ENCODE measurements at regions not wholly inside any gene's neighbourhood (a gene's known extent, or its start where the extent isn't known, plus 50 kb on each side); places are given as distances from the start of the nearest gene placed in this dataset.

DNA sequence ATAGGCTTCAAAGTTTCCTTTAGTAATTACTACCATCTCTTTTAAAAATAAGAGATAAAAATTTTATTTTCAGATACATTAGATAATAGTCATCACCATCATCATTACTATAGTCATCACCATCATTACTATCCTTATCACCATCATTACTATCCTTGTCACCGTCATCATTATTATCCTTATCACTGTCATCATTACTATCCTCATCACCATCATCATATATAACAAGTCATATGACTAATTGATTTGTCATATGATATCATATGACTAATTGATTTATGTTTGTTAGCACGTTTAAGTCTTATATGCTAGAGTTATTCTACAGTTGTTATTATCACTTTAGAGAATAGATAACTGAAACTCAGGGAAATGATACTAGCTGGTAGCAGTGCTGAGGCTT lies 382.1 kb upstream of the CDH18 start:
- H3K4me3 Mint-ChIP-seq: no peak overlapping the region
- POLR2A ChIA-PET: no interaction called here
- H3K9me3 Mint-ChIP-seq: peaks cover 11% of the 10 kb centered on the region
- H3K27me3 Mint-ChIP-seq: no peaks in the 10 kb centered on the region
- H3K4me1 Mint-ChIP-seq: no peaks in the 10 kb centered on the region
- no peak for ATAC-seq (ENCODE audit: low read depth)
- H3K36me3 Mint-ChIP-seq: no peaks in the 10 kb centered on the region
- DNase-seq: no peak
- no peak overlapping the region for H3K27ac Mint-ChIP-seq

DNA sequence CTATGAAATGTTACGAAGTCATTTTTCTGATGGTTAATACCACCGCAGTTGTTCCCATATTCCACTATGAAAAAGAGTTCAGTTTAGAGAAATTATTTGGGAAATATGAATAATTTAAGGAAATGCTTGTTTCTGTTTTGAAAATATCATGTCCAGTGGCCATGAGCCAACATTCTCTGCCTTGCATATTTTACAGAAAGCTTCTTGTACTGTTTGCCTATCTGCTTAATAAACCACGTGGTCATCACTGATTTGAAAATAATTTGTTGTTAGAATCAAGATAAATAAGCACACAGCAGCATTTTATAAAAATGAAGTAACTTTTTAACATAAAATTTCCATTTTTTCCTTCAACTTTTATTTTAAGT lies 381.5 kb upstream of the CDH18 start:
- Mint-ChIP-seq H3K4me1 (no peaks in the 10 kb centered on the region), H3K27ac (no peak overlapping the region), H3K27me3 (no peaks in the 10 kb centered on the region), H3K36me3 (no peaks in the 10 kb centered on the region), H3K9me3 (peaks cover 13% of the 10 kb centered on the region), H3K4me3 (no peak overlapping the region)
- DNase-seq (no peak), ATAC-seq (ENCODE audit: low read depth) (no peak)
- POLR2A ChIA-PET: no interaction called here

DNA sequence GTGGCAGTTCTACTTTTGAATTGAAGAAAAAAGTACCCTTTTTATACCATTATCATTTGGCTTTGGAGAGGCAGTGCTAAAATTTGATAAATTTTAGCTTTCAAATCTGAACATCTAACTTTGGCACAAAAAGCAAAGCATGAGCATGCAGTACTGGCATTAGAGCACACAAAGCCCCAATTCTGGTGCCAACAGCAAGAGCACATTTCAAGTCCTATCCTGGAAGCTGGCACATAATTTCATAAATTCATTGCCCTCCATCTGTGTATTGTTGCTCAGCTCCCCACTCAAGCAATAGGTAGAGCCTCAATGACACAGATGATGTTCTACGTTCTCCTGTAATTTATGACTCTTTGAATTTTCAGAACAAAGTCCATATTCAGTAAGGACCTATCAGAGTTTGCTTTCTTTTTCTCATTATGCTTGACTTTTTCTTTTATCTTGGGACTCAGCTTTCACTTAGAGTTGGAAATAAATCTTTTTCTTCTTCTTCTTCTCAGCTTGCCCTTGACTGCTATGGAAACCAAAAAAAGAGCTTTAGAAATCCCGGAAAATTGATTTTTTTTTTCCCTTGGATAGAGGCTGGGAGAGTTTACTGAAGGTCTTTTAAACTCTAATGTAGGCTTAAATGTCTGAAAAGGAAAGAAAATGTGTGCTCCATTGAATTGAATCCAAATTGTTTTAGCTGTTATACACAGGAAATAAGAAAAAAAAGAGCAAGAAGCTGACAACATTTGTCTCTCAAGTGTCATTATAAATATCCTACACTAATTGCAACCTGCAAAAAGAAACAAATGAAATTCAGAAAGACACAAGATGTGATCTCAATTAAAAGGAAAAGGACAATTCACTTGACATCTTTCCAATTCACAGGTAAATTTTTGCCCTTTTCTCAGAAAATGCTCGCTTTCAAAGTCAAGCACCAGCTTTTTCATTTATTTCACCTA lies 380.8 kb upstream of the CDH18 start:
- Mint-ChIP-seq H3K36me3 (no peaks in the 10 kb centered on the region), H3K4me1 (no peaks in the 10 kb centered on the region), H3K27me3 (no peaks in the 10 kb centered on the region), H3K4me3 (no peak overlapping the region), H3K27ac (no peak overlapping the region), H3K9me3 (peaks cover 13% of the 10 kb centered on the region)
- POLR2A ChIA-PET: no interaction called here
- ATAC-seq (ENCODE audit: low read depth) (no peak), DNase-seq (no peak)

DNA sequence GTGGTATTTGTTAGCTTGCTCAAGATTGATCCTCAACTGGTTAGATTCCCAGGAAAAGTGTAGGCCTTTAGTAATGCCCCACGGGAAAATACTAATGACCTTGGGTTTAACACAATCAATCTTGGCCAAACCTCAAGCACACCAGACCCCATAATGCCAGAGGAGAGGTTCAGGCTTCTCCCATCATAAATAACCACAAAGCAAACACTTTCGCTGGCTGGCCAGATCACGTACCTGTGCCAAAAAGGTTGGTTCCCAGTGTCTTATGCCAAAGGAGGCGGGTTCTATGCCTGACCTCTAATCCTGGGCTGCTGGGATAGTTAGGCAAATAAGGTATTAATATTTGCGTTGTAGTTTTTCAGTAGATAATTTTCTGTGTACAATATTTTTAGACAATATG lies 379.2 kb upstream of the CDH18 start:
- Mint-ChIP-seq H3K27me3 (no peaks in the 10 kb centered on the region), H3K4me1 (no peaks in the 10 kb centered on the region), H3K36me3 (no peaks in the 10 kb centered on the region), H3K4me3 (no peak overlapping the region), H3K27ac (no peak overlapping the region), H3K9me3 (peaks cover 13% of the 10 kb centered on the region)
- POLR2A ChIA-PET: no interaction called here
- ATAC-seq (ENCODE audit: low read depth) (no peak), DNase-seq (no peak)

DNA sequence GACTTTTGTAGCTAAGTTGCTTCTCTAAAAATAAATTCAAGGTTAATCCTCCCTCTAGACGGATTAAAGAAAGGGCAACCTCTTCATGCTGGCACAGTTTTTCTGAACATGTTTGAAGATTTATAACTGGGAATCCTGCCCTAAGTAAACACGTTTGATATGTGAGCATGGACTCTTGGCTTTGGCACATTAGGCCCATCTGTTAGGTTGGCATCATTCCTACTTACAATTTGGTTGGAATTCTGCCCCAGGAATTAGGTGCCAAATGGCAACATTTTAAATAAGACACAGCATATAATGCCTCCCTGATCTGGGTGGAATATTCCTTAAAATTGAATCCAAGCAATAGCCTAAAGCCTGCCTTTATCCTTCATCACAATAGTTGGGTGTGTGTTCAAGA lies 372.3 kb upstream of the CDH18 start:
- POLR2A ChIA-PET: no interaction called here
- Mint-ChIP-seq H3K27me3 (no peaks in the 10 kb centered on the region), H3K4me3 (no peak overlapping the region), H3K27ac (no peak overlapping the region), H3K9me3 (peaks cover 4% of the 10 kb centered on the region), H3K4me1 (no peaks in the 10 kb centered on the region), H3K36me3 (no peaks in the 10 kb centered on the region)
- ATAC-seq (ENCODE audit: low read depth) (no peak), DNase-seq (no peak)

DNA sequence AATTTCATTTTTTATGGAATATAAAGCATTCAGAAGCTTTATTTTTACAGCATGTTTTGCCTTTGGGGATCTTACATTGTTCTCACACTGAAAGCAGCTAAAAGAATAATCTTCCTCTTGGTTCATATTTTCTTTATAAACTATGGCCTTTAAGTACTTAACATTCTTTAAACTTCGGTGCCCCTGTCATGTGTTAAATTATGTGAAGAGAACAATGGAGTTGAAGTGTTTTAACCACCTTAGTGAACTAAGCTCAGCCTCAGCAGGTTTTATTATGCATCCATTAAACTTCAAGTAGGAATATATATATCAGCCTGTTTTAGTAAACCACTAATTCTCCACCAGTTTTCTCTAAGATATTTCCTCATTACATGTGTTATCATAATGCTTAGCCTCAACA lies 371.4 kb upstream of the CDH18 start:
- H3K4me1 Mint-ChIP-seq: no peaks in the 10 kb centered on the region
- ATAC-seq (ENCODE audit: low read depth) (no peak), DNase-seq (no peak)
- no peaks in the 10 kb centered on the region for H3K36me3 Mint-ChIP-seq
- H3K9me3 Mint-ChIP-seq: peaks cover 2% of the 10 kb centered on the region
- no peak overlapping the region for H3K4me3 Mint-ChIP-seq
- no peak overlapping the region for H3K27ac Mint-ChIP-seq
- H3K27me3 Mint-ChIP-seq: no peaks in the 10 kb centered on the region
- POLR2A ChIA-PET: no interaction called here

DNA sequence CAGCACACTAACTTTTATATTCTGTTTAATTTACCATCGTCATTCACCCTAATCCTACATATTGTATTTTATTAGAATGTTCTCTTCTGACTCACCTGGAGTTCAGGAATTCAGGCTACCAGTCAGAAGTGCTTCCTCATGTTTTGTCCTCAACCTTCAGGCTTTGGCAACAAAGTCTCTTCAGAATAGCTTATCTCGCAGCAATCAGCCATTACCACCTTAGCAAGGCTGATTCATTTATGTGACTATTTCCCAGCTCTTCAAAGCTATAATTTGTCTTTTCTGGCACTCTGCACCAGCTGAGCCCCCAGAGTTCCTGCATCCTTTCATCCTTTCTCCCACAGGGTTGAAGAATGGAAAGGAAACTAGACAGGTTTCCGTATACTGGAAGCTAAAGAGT lies 365.5 kb upstream of the CDH18 start:
- Mint-ChIP-seq H3K36me3 (no peaks in the 10 kb centered on the region), H3K4me1 (no peaks in the 10 kb centered on the region), H3K9me3 (peaks cover 2% of the 10 kb centered on the region), H3K4me3 (no peak overlapping the region), H3K27ac (no peak overlapping the region), H3K27me3 (no peaks in the 10 kb centered on the region)
- no peak for DNase-seq
- ATAC-seq (ENCODE audit: low read depth): no peak
- POLR2A ChIA-PET: no interaction called here

DNA sequence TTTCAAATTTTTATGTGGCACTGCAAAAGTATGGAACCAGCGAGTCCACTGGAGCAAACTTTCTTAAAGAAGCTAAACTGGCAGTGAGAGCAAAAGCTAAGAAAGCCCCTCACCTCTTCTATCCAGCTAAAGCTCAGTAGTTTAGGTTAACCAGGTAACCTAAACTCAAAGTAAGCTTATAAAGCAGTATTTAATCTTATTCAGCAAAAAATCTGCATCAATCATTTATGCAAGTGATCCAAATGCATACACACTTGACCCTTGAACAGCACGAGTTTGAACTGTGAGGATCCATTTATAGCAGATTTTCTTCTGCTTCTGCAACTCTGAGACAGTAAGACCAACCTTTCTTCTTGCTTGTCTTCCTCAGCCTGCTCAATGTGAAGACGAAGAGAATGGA lies 363.8 kb upstream of the CDH18 start:
- Mint-ChIP-seq H3K9me3 (peaks cover 4% of the 10 kb centered on the region), H3K36me3 (no peaks in the 10 kb centered on the region), H3K4me3 (no peak overlapping the region), H3K27ac (no peak overlapping the region), H3K27me3 (no peaks in the 10 kb centered on the region), H3K4me1 (no peaks in the 10 kb centered on the region)
- POLR2A ChIA-PET: no interaction called here
- DNase-seq (no peak), ATAC-seq (ENCODE audit: low read depth) (no peak)

DNA sequence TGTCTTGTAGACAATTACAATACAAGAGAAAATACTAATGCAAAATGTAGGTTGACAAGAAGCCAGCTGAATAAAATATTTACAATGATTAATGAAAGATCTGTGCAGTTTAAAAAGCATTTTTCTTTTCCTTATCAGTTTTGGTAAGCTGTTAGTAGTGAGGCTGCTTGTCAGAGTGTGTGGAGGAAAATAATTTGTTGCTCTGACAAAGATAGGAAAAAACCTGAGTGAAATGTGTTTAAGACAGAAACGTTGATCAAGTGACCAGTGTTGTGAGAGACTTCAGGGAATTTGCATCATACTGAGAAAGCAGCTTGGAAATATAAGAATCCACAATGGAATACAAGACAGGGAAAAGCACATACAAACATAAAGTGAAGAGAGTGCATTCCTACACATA lies 360.3 kb upstream of the CDH18 start:
- Mint-ChIP-seq H3K4me3 (no peak overlapping the region), H3K36me3 (no peaks in the 10 kb centered on the region), H3K4me1 (no peaks in the 10 kb centered on the region), H3K27ac (no peak overlapping the region), H3K9me3 (peaks cover 7% of the 10 kb centered on the region), H3K27me3 (no peaks in the 10 kb centered on the region)
- DNase-seq (no peak), ATAC-seq (ENCODE audit: low read depth) (no peak)
- POLR2A ChIA-PET: no interaction called here

DNA sequence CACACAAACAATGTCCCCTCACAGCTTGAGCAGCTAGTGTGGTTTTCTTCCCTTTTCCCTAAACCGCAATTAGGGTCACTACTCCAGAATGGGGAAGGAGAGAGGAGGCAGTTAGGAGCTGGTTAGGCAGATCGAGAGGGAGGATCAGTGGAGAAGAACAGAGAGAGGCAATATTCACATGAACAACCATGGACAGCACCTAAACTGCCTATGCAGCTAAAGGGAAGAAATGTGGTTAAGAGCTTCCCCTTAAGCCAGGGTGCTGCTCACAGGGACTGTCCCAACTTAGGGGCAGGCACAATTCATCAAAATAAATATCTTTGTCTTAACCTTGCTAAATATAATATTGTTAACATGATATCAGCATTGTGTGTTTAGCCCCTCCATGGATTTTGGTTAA lies 359.3 kb upstream of the CDH18 start:
- no peak for ATAC-seq (ENCODE audit: low read depth)
- Mint-ChIP-seq H3K27ac (no peak overlapping the region), H3K36me3 (no peaks in the 10 kb centered on the region), H3K4me3 (no peak overlapping the region), H3K4me1 (no peaks in the 10 kb centered on the region), H3K27me3 (no peaks in the 10 kb centered on the region), H3K9me3 (peaks cover 7% of the 10 kb centered on the region)
- POLR2A ChIA-PET: no interaction called here
- no peak for DNase-seq

DNA sequence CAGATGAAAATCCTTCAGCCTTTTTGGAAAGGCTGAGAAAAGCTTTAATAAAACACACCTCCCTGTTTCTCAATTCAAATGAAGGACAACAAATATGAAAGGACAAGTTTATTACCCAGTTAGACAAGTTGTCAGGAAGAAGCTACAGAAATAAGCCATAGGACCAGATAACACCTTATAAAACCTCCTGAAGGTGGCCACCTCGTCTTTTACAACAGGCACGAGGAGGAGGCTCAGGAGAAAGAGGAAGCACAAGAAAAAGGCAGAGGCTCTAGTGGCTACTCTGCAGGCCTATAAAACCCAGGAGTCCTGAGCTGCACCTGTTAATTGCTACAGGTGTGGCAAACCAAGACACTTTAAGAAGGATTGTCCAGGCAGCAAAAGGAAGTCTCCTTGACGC lies 352.1 kb upstream of the CDH18 start:
- DNase-seq (no peak), ATAC-seq (ENCODE audit: low read depth) (no peak)
- Mint-ChIP-seq H3K4me3 (no peak overlapping the region), H3K27me3 (no peaks in the 10 kb centered on the region), H3K36me3 (no peaks in the 10 kb centered on the region), H3K9me3 (peaks cover 12% of the 10 kb centered on the region), H3K4me1 (no peaks in the 10 kb centered on the region), H3K27ac (no peak overlapping the region)
- POLR2A ChIA-PET: no interaction called here

DNA sequence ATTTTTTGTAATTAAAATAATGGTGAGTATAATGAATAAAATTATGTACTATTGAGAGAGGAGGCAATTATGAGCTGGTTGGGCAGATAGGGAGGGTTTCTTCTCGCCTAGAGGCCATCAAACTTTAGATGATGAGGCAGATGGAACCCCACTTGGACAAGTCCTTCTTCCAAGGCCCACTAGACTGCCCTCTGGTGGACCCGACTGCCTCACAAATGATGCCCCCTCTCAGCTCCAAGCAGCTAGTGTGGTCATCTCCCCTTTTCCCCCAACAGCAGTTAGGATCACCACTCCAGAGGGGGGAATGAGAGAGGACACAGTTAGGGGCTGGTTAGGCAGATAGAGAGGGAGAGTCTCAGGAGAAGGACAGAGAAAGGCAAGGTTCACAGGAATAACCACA lies 348.0 kb upstream of the CDH18 start:
- POLR2A ChIA-PET: no interaction called here

DNA sequence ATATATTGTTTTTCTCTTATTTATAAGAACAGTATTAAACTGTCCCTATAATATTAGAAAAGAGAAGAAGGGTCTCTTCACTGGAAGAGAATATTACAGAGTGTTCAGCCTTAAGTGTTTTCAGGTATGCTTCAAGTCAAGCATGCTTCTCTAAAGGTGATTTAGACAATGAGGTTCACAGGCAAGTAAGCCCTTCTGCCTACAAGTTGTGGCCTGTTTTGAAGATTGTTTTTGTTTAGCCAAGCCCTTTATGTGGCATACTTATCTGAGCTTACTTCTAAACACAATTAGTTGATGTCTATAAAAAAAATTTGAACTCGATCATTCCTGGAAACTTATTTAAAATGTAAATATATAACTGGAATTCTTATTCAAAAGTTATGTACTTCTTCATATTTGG lies 343.8 kb upstream of the CDH18 start:
- H3K27me3 Mint-ChIP-seq: no peaks in the 10 kb centered on the region
- POLR2A ChIA-PET: no interaction called here
- no peak for ATAC-seq (ENCODE audit: low read depth)

More for the DNA sequence above, 348.0 kb upstream of the CDH18 start:
- Mint-ChIP-seq H3K27me3 (no peaks in the 10 kb centered on the region), H3K9me3 (peaks cover 8% of the 10 kb centered on the region), H3K4me1 (no peaks in the 10 kb centered on the region), H3K27ac (no peak overlapping the region), H3K4me3 (no peak overlapping the region), H3K36me3 (no peaks in the 10 kb centered on the region)
- ATAC-seq (ENCODE audit: low read depth) (no peak), DNase-seq (no peak)

DNA sequence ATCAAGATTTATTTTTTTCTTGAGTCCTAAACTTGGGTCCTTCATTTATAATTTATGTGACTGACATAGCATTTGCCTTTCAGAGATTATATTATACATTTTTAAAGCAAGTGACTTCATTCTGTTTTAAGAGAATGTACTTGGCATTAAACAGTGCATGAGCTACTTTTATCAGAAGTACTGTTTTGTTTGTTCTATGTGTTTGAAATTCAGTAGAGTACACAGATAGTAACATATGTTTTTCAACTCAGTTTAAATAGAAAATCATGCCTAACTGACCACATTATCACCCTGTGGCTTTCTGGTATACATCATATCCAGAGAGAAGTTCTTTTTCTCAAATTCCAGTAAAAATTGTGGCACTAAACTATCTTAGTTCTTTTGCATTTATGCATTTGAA lies 335.3 kb upstream of the CDH18 start:
- no peaks in the 10 kb centered on the region for H3K4me1 Mint-ChIP-seq
- H3K36me3 Mint-ChIP-seq: no peaks in the 10 kb centered on the region
- POLR2A ChIA-PET: no interaction called here
- no peak for ATAC-seq (ENCODE audit: low read depth)
- no peak overlapping the region for H3K4me3 Mint-ChIP-seq
- H3K9me3 Mint-ChIP-seq: peaks cover 3% of the 10 kb centered on the region
- DNase-seq: no peak
- H3K27ac Mint-ChIP-seq: no peak overlapping the region
- H3K27me3 Mint-ChIP-seq: no peaks in the 10 kb centered on the region

More for the DNA sequence above, 343.8 kb upstream of the CDH18 start:
- Mint-ChIP-seq H3K4me1 (no peaks in the 10 kb centered on the region), H3K27ac (no peak overlapping the region), H3K4me3 (no peak overlapping the region), H3K36me3 (no peaks in the 10 kb centered on the region), H3K9me3 (peaks cover 6% of the 10 kb centered on the region)
- no peak for DNase-seq

DNA sequence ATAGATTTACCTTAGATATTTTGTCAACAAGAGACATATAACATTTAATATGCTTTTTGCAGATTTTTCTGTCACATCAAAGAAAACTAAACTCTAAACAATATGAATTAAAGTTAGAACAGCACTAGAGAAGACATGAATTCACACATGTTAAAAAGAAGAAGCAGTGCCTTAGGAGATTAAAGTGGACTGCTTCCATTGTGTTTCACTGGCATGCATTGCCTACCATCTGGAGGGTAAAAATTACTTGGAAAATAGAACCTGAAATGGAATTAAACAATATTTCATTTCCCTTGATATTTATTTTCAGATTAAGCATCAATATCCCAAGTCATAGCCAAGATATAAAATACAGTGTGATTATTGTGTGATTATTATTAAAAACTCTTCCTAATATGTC lies 319.4 kb upstream of the CDH18 start:
- no peaks in the 10 kb centered on the region for H3K36me3 Mint-ChIP-seq
- POLR2A ChIA-PET: no interaction called here
- ATAC-seq (ENCODE audit: low read depth): no peak
- DNase-seq: no peak
- peaks cover 9% of the 10 kb centered on the region for H3K9me3 Mint-ChIP-seq
- no peaks in the 10 kb centered on the region for H3K27me3 Mint-ChIP-seq
- H3K4me3 Mint-ChIP-seq: no peak overlapping the region
- no peaks in the 10 kb centered on the region for H3K4me1 Mint-ChIP-seq
- H3K27ac Mint-ChIP-seq: no peak overlapping the region
